Stimulated activated naive CD8-positive, alpha-beta T cell treated with anti-CD3 and anti-CD28 coated beads, Interleukin-15, amount 100 ng/mL, for 72 hours (primary cell): ENCODE measurements at regions not wholly inside any gene's neighbourhood (a gene's known extent, or its start where the extent isn't known, plus 50 kb on each side); places are given as distances from the start of the nearest gene placed in this dataset.
"Not testable (repeated sequence)": the region's sequence is repeated elsewhere in the genome, so short reads cannot be mapped to it uniquely, and the experiment has no call there.

Experiments used
- ATAC-seq: fragments of 150-1000 bp; cut with Tn5 transposase; 2 replicates; pipeline ENCODE4 v1.10.0; 2021; ENCODE audit warnings: mild to moderate bottlenecking, moderate library complexity
- DNase-seq, 2 donors: peaks; one replicate each; pipeline ENCODE4 v3.0.0; 2021 to 2022
- H3K27ac Mint-ChIP-seq, 2 donors: one replicate each; pipeline ENCODE4 v1.8.0; 2022; ENCODE audit warnings: mild to moderate bottlenecking in 2 of 2, mixed read lengths in 2 of 2, moderate library complexity in 2 of 2
- H3K27me3 Mint-ChIP-seq: one replicate; pipeline ENCODE4 v1.8.0; 2022; ENCODE audit warnings: mixed read lengths
- H3K4me1 Mint-ChIP-seq: one replicate; pipeline ENCODE4 v1.8.0; 2022; ENCODE audit warnings: mild to moderate bottlenecking, mixed read lengths
- H3K4me3 Mint-ChIP-seq, 2 donors: one replicate each; pipeline ENCODE4 v1.8.0; 2022; ENCODE audit warnings: mild to moderate bottlenecking in 2 of 2, mixed read lengths in 2 of 2, moderate library complexity in 1 of 2
- H3K9me3 Mint-ChIP-seq, 2 donors: one replicate each; pipeline ENCODE4 v1.8.0; 2022; ENCODE audit warnings: mixed read lengths in 2 of 2

- Mint-ChIP-seq H3K27ac (no peak overlapping the region), H3K27me3 (peaks cover 16% of the 10 kb centered on the region), H3K9me3 (no peaks in the 10 kb centered on the region), H3K4me3 (no peak overlapping the region), H3K4me1 (no peaks in the 10 kb centered on the region)
- ATAC-seq (no peak), DNase-seq (no peak)
These were observed 151.8 kb upstream of the MYT1L start for GRCh38 chr2:2482851-2483250.

DNA sequence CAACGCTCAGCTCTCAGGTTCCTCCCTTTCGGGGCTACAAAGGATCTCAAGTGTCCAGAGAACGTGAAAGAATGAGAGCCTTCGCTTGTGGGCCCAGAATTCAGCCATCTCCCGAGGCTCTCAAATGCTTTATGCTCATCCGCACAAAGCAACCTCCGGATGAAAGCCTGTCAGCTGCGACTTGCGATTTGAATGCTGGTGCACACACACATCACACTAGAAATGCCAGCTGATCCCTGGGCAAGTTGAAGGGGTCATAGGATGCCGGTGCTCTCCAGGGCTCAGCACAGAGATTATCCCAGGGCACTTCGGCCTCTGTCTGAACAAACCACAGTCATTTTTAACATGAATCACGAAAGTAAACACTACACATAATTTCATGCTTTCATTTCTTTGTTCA, 141.8 kb upstream of the MYT1L start:
- Mint-ChIP-seq H3K4me1 (no peaks in the 10 kb centered on the region), H3K27ac (no peak overlapping the region), H3K27me3 (no peaks in the 10 kb centered on the region), H3K4me3 (no peak overlapping the region), H3K9me3 (no peaks in the 10 kb centered on the region)
- ATAC-seq (no peak), DNase-seq (no peak)

DNA sequence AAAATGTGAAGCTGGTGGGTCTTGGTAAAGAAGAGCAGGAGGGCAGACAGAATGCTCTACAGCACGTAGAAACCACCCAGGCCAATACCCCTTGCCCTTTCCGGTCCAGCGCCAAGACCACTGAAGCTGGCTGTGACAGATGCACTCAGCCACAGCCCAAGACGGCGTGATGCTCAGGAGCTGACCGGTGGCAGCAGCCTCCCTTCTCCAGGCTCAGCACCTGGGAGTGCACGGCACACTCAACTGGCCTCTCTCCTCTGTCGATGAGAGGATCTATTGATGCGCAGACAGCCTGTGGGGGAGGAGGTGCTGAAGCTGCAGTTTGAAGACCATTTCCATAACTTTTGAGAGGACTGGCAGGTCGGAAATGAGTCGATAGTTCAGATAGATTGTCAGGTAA, 141.0 kb upstream of the MYT1L start:
- H3K27me3 Mint-ChIP-seq = no peaks in the 10 kb centered on the region
- no peak overlapping the region for H3K4me3 Mint-ChIP-seq
- no peaks in the 10 kb centered on the region for H3K9me3 Mint-ChIP-seq
- H3K27ac Mint-ChIP-seq = no peak overlapping the region
- no peak for ATAC-seq
- no peak for DNase-seq
- H3K4me1 Mint-ChIP-seq = no peaks in the 10 kb centered on the region

DNA sequence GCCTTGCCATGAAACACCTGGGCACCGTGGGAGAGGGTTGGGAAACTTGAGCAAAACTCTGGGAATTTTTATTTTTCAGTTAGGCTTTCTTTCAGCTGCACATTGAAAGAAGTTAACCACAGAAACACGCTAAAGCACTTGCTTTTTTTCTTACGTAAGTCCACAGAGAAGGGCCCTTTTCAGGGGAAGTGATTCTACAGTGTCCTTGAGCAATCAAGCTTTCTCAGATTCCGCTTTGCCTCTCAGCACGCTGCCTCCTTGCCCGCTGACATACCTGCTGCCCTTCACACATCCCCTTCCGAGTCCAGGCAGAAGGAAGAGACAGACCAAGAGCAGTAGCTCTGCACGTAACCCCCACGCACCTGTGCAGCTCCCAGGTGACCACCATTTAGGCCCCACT, 135.5 kb upstream of the MYT1L start:
- Mint-ChIP-seq H3K4me3 (no peak overlapping the region), H3K9me3 (no peaks in the 10 kb centered on the region), H3K27me3 (peaks cover 28% of the 10 kb centered on the region), H3K4me1 (no peaks in the 10 kb centered on the region), H3K27ac (no peak overlapping the region)
- no peak for DNase-seq
- ATAC-seq = no peak

DNA sequence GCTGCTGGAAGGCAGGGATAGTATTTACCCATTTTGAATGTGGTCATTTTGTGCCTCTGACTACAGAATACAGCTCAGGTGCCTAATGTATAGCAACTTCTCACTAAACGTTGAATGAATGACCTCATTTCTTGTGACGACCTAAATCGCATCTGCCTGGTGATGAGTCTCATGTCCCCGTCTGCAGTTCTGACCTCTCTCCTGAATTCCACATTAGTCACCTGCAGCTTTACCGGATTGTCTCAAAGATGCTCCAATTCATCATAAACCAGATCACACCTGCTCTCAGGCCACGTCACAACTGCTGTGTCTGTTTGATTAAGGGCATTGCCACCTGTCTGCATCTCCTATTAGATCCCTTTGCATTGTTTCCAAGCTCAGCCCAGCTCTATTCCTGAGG, 133.6 kb upstream of the MYT1L start:
- no peaks in the 10 kb centered on the region for H3K4me1 Mint-ChIP-seq
- ATAC-seq (no peak), DNase-seq (no peak)
- H3K4me3 Mint-ChIP-seq = no peak overlapping the region
- H3K9me3 Mint-ChIP-seq = no peaks in the 10 kb centered on the region
- H3K27ac Mint-ChIP-seq = no peak overlapping the region
- H3K27me3 Mint-ChIP-seq = peaks cover 28% of the 10 kb centered on the region

- H3K27ac Mint-ChIP-seq = no peak overlapping the region
- ATAC-seq (peak; percentile 23), DNase-seq (no peak)
- peaks cover 28% of the 10 kb centered on the region for H3K27me3 Mint-ChIP-seq
- no peaks in the 10 kb centered on the region for H3K9me3 Mint-ChIP-seq
- H3K4me3 Mint-ChIP-seq = no peak overlapping the region
- H3K4me1 Mint-ChIP-seq = no peaks in the 10 kb centered on the region
These were observed 133.0 kb upstream of the MYT1L start for GRCh38 chr2:2464094-2464493.

- no peaks in the 10 kb centered on the region for H3K4me1 Mint-ChIP-seq
- no peaks in the 10 kb centered on the region for H3K9me3 Mint-ChIP-seq
- DNase-seq (no peak), ATAC-seq (no peak)
- H3K4me3 Mint-ChIP-seq = no peak overlapping the region
- no peak overlapping the region for H3K27ac Mint-ChIP-seq
- peaks cover 17% of the 10 kb centered on the region for H3K27me3 Mint-ChIP-seq
These were observed 125.6 kb upstream of the MYT1L start for GRCh38 chr2:2456721-2457120.

DNA sequence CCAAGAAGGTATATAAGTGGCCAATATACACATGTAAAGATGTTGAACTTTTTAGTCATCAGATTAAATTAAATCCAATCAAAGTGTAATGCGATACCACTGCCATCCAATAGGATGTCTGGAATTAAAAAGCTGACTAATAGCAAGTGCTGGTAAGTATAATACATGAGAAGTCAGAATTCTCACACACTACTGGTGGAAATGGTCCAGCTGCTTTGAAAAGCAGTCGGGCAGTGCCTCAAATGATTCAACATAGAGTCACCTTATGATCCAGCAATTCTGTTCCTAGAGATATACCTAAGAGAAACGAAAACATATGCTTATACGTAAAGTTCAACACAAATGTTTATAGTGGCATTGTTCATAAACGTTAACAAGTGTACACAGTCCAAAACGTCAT, 124.1 kb upstream of the MYT1L start:
- Mint-ChIP-seq H3K9me3 (no peaks in the 10 kb centered on the region), H3K4me3 (no peak overlapping the region), H3K27ac (no peak overlapping the region), H3K27me3 (peaks cover 27% of the 10 kb centered on the region), H3K4me1 (no peaks in the 10 kb centered on the region)
- ATAC-seq (no peak), DNase-seq (no peak)

- no peak overlapping the region for H3K4me3 Mint-ChIP-seq
- ATAC-seq = no peak
These were observed 121.9 kb upstream of the MYT1L start for GRCh38 chr2:2452961-2453360.

DNA sequence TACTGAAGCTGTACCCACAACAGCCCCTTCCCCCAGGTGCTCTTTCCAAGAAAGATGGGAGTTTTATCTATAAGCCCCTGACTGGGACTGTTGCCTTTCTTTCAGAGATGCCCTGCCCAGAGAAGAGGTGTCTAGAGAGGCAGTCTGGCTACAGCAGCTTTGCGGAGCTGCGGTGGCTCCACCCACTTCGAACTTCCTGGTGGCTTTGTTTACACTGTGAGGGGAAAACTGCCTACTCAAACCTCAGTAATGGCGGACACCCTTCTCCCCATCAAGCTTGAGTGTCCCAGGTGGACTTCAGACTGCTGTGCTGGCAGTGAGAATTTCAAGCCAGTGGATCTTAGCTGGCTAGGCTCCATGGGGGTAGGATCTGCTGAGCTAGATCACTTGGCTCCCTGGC, 120.2 kb upstream of the MYT1L start:
- ATAC-seq, H3K4me3 Mint-ChIP-seq, H3K4me1 Mint-ChIP-seq, H3K9me3 Mint-ChIP-seq, H3K27ac Mint-ChIP-seq, DNase-seq: not testable (repeated sequence)
- H3K27me3 Mint-ChIP-seq = peaks cover 38% of the 10 kb centered on the region

More at GRCh38 chr2:2452961-2453360, 121.9 kb upstream of the MYT1L start:
- Mint-ChIP-seq H3K27ac (no peak overlapping the region), H3K9me3 (no peaks in the 10 kb centered on the region), H3K27me3 (peaks cover 36% of the 10 kb centered on the region), H3K4me1 (no peaks in the 10 kb centered on the region)
- DNase-seq = no peak

- Mint-ChIP-seq H3K9me3 (no peaks in the 10 kb centered on the region), H3K4me3 (no peak overlapping the region), H3K4me1 (no peaks in the 10 kb centered on the region), H3K27me3 (peaks cover 34% of the 10 kb centered on the region), H3K27ac (no peak overlapping the region)
- ATAC-seq = no peak
- DNase-seq = no peak
These were observed 117.1 kb upstream of the MYT1L start for GRCh38 chr2:2448178-2448577.

GRCh38 chr2:2422621-2423020, 91.5 kb upstream of the MYT1L start:
- Mint-ChIP-seq H3K9me3 (no peaks in the 10 kb centered on the region), H3K27ac (no peak overlapping the region), H3K4me1 (no peaks in the 10 kb centered on the region), H3K27me3 (peaks cover 12% of the 10 kb centered on the region), H3K4me3 (no peak overlapping the region)
- ATAC-seq = no peak
- DNase-seq = no peak

DNA sequence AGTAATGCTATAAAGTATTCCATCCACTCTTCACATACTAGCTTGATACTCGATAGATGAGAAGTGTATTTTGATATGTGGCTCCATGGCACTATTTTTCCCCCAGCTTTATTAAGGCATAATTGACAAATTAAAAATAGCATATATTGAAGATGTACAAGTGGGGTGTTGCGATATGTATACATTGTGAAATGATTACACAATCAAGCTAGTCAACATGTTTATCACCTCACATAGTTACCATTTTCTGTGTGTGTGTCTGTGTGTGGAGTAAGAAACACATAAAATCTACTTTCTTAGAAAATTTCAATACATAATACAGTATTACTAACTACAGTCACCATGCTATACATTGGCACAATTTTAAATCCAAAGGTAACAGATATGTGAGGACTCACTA, 82.5 kb upstream of the MYT1L start:
- DNase-seq (no peak), ATAC-seq (no peak)
- no peaks in the 10 kb centered on the region for H3K27me3 Mint-ChIP-seq
- H3K27ac Mint-ChIP-seq = no peak overlapping the region
- H3K4me1 Mint-ChIP-seq = no peaks in the 10 kb centered on the region
- no peak overlapping the region for H3K4me3 Mint-ChIP-seq
- H3K9me3 Mint-ChIP-seq = no peaks in the 10 kb centered on the region

DNA sequence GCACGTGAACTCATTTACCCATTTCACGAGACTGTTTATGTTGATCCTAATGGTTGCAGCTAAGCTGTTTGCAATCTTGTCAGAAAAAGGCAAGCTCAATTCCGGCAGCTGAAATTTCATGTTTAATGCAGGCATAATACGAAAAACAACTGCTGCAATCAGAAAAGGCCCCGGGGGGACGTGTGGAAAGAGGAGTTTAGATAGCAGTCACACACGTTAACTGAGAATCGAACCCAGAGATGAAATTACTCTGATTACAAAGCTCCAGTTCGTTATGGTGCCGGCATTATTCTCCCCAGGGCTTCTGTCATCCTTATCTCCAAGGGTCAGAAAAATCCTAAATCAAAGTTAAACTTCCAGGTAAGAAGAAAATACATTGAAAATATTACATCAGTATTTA, 79.9 kb upstream of the MYT1L start:
- no peaks in the 10 kb centered on the region for H3K4me1 Mint-ChIP-seq
- H3K27ac Mint-ChIP-seq = no peak overlapping the region
- DNase-seq (no peak), ATAC-seq (no peak)
- H3K4me3 Mint-ChIP-seq = no peak overlapping the region
- H3K9me3 Mint-ChIP-seq = no peaks in the 10 kb centered on the region
- H3K27me3 Mint-ChIP-seq = no peaks in the 10 kb centered on the region

DNA sequence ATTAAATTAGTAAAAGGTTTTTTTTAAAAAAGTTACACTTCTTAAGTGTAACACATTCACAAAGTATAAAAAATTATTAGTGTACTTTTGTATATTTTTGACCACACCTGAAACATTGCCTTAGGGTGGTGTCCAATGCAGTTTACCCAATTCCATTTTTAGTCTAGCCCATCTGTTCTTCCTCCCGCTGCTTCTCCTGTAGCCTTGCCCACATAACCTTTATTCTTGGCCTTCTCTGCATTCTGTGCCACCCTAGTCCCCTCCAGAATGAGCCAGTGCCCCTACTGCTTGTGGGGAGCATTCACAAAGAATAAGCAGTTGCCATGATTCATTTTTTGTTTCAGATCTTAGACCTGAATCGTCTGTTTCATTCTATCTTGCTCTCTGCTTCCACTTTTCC, 78.4 kb upstream of the MYT1L start:
- DNase-seq (no peak), ATAC-seq (no peak)
- H3K27ac Mint-ChIP-seq = no peak overlapping the region
- no peaks in the 10 kb centered on the region for H3K4me1 Mint-ChIP-seq
- H3K4me3 Mint-ChIP-seq = no peak overlapping the region
- no peaks in the 10 kb centered on the region for H3K27me3 Mint-ChIP-seq
- peaks cover 7 to 9% of the 10 kb centered on the region in 2 donors for H3K9me3 Mint-ChIP-seq

GRCh38 chr2:2405780-2406179, 74.7 kb upstream of the MYT1L start:
- no peak overlapping the region for H3K27ac Mint-ChIP-seq
- ATAC-seq (no peak), DNase-seq (no peak)
- no peak overlapping the region for H3K4me3 Mint-ChIP-seq
- peaks cover 7 to 9% of the 10 kb centered on the region in 2 donors for H3K9me3 Mint-ChIP-seq
- no peaks in the 10 kb centered on the region for H3K4me1 Mint-ChIP-seq
- no peaks in the 10 kb centered on the region for H3K27me3 Mint-ChIP-seq

- DNase-seq = no peak
- Mint-ChIP-seq H3K4me1 (no peaks in the 10 kb centered on the region), H3K4me3 (no peak overlapping the region), H3K27ac (no peak overlapping the region), H3K27me3 (peaks cover under 1% of the 10 kb centered on the region), H3K9me3 (peaks cover 6 to 10% of the 10 kb centered on the region in 2 donors)
- no peak for ATAC-seq
These were observed 69.4 kb upstream of the MYT1L start for GRCh38 chr2:2400286-2401038.
